ENCODE measurements at regions not wholly inside any gene's neighbourhood (a gene's known extent, or its start where the extent isn't known, plus 50 kb on each side); places are given as distances from the start of the nearest gene placed in this dataset.
"Not testable (repeated sequence)": the region's sequence is repeated elsewhere in the genome, so short reads cannot be mapped to it uniquely, and the experiment has no call there.

DNA sequence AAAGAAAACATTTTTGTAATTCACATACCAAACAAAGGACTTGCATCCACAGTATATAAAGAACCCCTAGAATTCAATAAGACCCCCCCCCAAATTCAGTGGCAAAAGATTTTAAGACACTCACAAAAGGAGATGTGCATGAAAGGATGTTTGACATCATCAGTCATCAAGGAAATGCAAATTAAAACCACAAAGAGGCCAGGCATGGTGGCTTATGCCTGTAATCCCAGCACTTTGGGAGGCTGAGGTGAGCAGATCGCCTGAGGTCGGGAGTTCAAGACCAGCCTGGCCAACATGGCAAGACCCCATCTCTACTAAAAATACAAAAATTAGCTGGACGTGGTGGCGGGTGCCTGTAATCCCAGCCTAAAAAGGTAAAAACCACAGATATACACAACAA lies 61.3 kb downstream of the AIPL1 start:
- DNase-seq; H3K27ac ChIP-seq; H3K36me3 ChIP-seq; H3K4me3 ChIP-seq (ENCODE audit: low read depth, low read length); H3K9me3 ChIP-seq (ENCODE audit: severe bottlenecking); H3K27me3 ChIP-seq (ENCODE audit: insufficient read depth, low read depth, severe bottlenecking): not testable (repeated sequence)

DNA sequence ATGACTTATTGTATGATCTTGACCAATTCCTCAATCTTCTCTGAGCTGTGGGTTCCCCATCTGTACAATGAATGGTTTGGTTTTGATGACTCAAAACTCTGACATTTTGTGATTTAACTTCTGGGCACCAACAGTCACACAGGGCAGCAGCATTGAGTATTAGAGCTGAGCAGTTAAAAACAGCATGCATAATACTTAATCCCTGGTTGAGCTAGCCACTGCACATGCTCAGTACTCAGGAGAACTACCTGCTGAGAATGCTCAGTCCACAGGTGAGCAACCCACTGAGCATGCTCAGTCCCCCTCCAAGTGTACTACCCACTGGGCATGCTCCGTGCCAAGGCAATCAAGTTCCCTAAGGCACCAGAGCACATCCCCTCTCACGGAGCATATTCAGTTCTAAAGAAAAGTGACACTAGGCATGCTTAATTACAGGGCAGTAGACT lies 68.7 kb downstream of the AIPL1 start:
- H3K27ac ChIP-seq: no peak overlapping the region
- DNase-seq: peak; percentile 26
- TF ChIP-seq, protein P1, sequence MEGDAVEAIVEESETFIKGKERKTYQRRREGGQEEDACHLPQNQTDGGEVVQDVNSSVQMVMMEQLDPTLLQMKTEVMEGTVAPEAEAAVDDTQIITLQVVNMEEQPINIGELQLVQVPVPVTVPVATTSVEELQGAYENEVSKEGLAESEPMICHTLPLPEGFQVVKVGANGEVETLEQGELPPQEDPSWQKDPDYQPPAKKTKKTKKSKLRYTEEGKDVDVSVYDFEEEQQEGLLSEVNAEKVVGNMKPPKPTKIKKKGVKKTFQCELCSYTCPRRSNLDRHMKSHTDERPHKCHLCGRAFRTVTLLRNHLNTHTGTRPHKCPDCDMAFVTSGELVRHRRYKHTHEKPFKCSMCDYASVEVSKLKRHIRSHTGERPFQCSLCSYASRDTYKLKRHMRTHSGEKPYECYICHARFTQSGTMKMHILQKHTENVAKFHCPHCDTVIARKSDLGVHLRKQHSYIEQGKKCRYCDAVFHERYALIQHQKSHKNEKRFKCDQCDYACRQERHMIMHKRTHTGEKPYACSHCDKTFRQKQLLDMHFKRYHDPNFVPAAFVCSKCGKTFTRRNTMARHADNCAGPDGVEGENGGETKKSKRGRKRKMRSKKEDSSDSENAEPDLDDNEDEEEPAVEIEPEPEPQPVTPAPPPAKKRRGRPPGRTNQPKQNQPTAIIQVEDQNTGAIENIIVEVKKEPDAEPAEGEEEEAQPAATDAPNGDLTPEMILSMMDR (IDR thresholded peaks at IDR 0.05; ENCODE audit: low read depth, low read length): no peak
- H3K4me3 ChIP-seq (ENCODE audit: low read depth, low read length): no peak overlapping the region
- H3K36me3 ChIP-seq: no peaks in the 10 kb centered on the region
- no peaks in the 10 kb centered on the region for H3K27me3 ChIP-seq (ENCODE audit: insufficient read depth, low read depth, severe bottlenecking)
- no peaks in the 10 kb centered on the region for H3K9me3 ChIP-seq (ENCODE audit: severe bottlenecking)

DNA sequence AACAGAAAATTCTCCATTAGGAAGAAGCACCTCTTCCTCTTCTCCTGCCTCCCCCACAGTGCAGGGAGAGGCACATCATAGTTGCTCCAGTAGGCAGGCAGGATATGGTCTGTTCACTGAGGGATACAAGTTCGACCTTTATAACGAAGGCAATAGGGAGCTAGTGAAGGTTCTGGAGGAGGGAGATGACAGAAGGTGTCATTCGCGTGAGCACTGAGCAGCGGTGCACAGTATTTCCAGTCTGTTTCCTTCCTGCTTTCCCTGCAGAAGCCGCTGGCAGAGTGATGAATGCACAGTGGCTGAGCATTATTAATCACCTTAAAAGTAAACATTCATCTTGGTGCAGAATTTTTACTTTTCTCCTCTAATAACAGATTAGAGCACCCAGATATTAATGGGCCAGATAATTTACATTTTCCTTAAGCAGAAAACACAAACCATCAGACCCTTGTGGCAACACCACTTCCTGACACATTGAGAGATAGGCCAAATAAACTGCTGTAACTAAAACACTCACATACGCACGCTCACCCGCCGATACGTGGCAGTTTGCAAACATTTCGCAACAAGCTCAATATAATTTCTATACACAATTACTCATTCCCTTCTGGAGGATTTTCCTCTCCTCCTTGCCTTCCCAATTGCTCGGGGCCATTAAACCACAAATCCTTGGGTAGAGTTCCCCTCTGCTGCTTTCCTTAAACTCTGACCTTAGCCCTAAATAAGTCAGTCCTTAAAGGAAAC lies 69.5 kb downstream of the AIPL1 start:
- Histone ChIP-seq H3K9me3 (ENCODE audit: severe bottlenecking) (no peaks in the 10 kb centered on the region), H3K4me3 (ENCODE audit: low read depth, low read length) (no peak overlapping the region), H3K27ac (no peak overlapping the region), H3K27me3 (ENCODE audit: insufficient read depth, low read depth, severe bottlenecking) (no peaks in the 10 kb centered on the region), H3K36me3 (no peaks in the 10 kb centered on the region)
- TF ChIP-seq, protein P1 (IDR thresholded peaks at IDR 0.05; ENCODE audit: low read depth, low read length): no peak
- no peak for DNase-seq

DNA sequence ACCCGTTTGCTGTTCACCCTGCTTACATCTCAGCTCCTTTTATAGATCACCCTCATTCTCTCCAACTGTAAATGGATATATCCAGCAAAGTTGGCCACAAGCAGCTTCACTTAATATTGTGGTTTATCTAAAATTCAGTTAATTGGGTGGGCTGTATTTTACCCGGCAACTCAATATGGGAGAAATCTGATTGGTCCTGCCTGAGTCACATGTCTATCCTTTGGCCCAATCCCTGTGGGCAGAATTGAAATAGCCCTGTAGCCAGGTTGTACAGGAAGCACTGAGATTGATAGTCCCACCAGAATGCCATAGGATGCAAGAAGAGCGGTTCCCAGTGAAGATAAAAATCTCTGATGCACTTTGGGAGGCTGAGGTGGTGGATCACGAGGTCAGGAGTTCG lies 73.2 kb downstream of the AIPL1 start:
- peak; percentile 26 for DNase-seq
- H3K36me3 ChIP-seq: no peaks in the 10 kb centered on the region
- no peaks in the 10 kb centered on the region for H3K27me3 ChIP-seq (ENCODE audit: insufficient read depth, low read depth, severe bottlenecking)
- no peak overlapping the region for H3K4me3 ChIP-seq (ENCODE audit: low read depth, low read length)
- no peaks in the 10 kb centered on the region for H3K9me3 ChIP-seq (ENCODE audit: severe bottlenecking)
- H3K27ac ChIP-seq: no peak overlapping the region
- TF ChIP-seq, protein P1 (IDR thresholded peaks at IDR 0.05; ENCODE audit: low read depth, low read length): no peak

DNA sequence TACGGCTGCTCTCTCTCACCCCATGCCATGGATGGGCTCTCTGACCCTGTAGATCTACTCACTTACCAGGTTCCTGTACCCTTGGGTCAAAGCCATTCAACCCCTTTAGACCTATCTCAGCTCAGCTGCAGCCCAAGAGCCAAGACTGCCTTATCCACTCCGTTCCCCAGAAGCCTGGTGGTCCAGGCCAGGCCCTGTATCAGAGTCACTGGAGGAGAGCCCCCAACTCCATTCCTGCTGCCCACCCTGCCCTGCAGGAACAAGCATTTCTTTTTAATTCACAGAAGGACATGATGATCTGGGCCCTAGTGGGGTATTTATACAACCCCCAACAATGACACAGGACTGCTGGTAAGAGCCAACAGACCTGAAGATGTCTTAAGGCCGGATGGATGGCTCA lies 76.8 kb downstream of the AIPL1 start:
- H3K36me3 ChIP-seq: no peaks in the 10 kb centered on the region
- no peaks in the 10 kb centered on the region for H3K27me3 ChIP-seq (ENCODE audit: insufficient read depth, low read depth, severe bottlenecking)
- H3K9me3 ChIP-seq (ENCODE audit: severe bottlenecking): no peaks in the 10 kb centered on the region
- TF ChIP-seq, protein P1 (IDR thresholded peaks at IDR 0.05; ENCODE audit: low read depth, low read length): no peak
- H3K27ac ChIP-seq: no peak overlapping the region
- DNase-seq: no peak
- no peak overlapping the region for H3K4me3 ChIP-seq (ENCODE audit: low read depth, low read length)

DNA sequence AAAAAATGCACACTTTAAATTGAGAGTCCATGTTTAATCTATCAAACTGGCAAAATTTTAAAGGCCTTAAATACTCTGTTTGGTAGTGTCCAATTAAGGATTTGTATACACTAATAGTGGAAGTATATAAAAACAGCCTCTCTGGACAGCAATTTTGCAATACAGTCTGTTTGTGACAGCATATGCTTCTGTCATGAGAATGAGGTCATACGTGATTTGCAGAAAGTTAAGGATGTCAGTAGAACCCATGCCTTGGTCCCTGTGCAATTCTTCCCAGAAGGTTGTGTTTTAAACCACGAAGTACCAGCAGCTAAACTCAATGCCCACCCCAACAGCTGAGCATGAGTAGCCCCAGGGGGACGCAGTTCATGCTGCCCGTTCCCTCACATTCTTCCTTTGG lies 78.4 kb downstream of the AIPL1 start:
- no peaks in the 10 kb centered on the region for H3K9me3 ChIP-seq (ENCODE audit: severe bottlenecking)
- no peaks in the 10 kb centered on the region for H3K27me3 ChIP-seq (ENCODE audit: insufficient read depth, low read depth, severe bottlenecking)
- DNase-seq: no peak
- TF ChIP-seq, protein P1 (IDR thresholded peaks at IDR 0.05; ENCODE audit: low read depth, low read length): no peak
- no peaks in the 10 kb centered on the region for H3K36me3 ChIP-seq
- H3K4me3 ChIP-seq (ENCODE audit: low read depth, low read length): no peak overlapping the region
- no peak overlapping the region for H3K27ac ChIP-seq
